Adrenal gland (tissue), 9 donors: ENCODE measurements at regions not wholly inside any gene's neighbourhood (a gene's known extent, or its start where the extent isn't known, plus 50 kb on each side); places are given as distances from the start of the nearest gene placed in this dataset.
A peak's percentile ranks its signal among the peaks of the same experiment; 100 is the strongest.

Experiments
- DNase-seq, 7 donors: peaks; one replicate each; pipeline ENCODE4 v3.0.0-alpha.2; 2019 to 2020
- H3K27ac ChIP-seq, 5 donors: fragments of 200-600 bp; sonication (generic) in 4 of 5; 1 replicate in 3 of 5; 2 replicates in 2 of 5; pipeline versions ENCODE4 v1.5.1 to v1.8.0; 2016 to 2020; ENCODE audit warnings: mild to moderate bottlenecking in 1 of 5
- H3K27me3 ChIP-seq: fragments of 200-600 bp; 2 replicates; pipeline ENCODE4 v1.8.0; 2021
- H3K36me3 ChIP-seq, 2 donors: fragments of 200-600 bp; replicated peaks in 1 of 2; 1 replicate in 1 of 2; 2 replicates in 1 of 2; pipeline versions ENCODE4 v1.5.1 to v1.8.0; 2018 to 2022
- H3K4me1 ChIP-seq, 2 donors: fragments of 200-600 bp; replicated peaks in 1 of 2; 1 replicate in 1 of 2; 2 replicates in 1 of 2; pipeline versions ENCODE4 v1.5.1 to v1.8.0; 2018 to 2021
- H3K4me3 ChIP-seq, 4 donors: fragments of 200-600 bp; sonication (generic) in 3 of 4; one replicate each; pipeline ENCODE4 v1.5.1; 2016 to 2018
- H3K9me3 ChIP-seq, 3 donors: fragments of 200-600 bp; sonication (generic) in 1 of 3; replicated peaks in 1 of 3; 1 replicate in 2 of 3; 2 replicates in 1 of 3; pipeline versions ENCODE4 v1.5.1 to v1.8.0; 2016 to 2021
- POLR2A ChIP-seq, 2 donors: fragments of 450-650 bp; IDR thresholded peaks; one replicate each; pipeline ENCODE4 v1.6.1; 2017; ENCODE audit warnings: antibody characterized with exemption in 2 of 2, mild to moderate bottlenecking in 2 of 2, moderate library complexity in 1 of 2
- WGBS, 4 donors: extraction: QIAGEN DNeasy Blood & Tissue Kit in 2 of 4; methylation state at CpG; one replicate each; pipeline versions ENCODE4 v1.1.5 to v1.1.7; 2013 to 2017; 5-methylcytosine and 5-hydroxymethylcytosine counted together
- intact Hi-C, 2 donors: fragments of 100-400 bp; cut with DNase I; formaldehyde crosslinking; loops; one replicate each; pipeline versions ENCODE4 v1.14.1 to v1.15.0; 2022 to 2023
- TF ChIP-seq, protein P1 (sequence below), 6 experiments: fragments of 450-650 bp in 4 of 6; fragments of 200-600 bp in 2 of 6; sonication (generic) in 1 of 6; IDR thresholded peaks; 1 replicate in 5 of 6; 2 replicates in 1 of 6; pipeline versions ENCODE4 v1.5.1 to v1.8.0; 2016 to 2021; ENCODE audit warnings: antibody characterized with exemption in 6 of 6, mild to moderate bottlenecking in 2 of 6, moderate library complexity in 1 of 6
- donor health status: healthy with polysubstance abuse.
- donor health status: Bipolar disorder and iron deficiency.
- donor health status: DM: yes; HTN: yes; CAD: no.
- donor health status: DM: no; HTN: no; CAD: no.
- donor health status: DM: no; HTN: no; CAD: no.

DNA sequence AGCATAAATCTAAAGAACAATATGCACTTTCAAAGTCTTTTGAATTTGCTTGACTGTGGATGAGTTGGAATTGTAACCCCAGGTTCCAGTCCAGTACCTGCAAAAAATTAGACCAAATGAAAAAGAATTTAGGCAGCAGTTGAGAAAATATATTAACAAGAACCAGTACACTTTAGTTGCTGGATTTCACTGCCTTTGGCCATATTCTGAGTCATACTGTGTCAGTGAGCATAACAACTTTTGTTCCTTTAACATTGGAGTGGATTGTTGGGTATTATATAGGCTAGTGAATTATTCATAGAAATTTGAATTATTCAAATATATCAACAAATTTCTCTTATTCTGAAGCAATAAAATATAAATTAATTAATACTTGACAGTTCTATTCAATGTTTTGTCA is 101.5 kb upstream of the SMAD1 start:
- Histone ChIP-seq H3K4me1 (no peaks in the 10 kb centered on the region), H3K4me3 (no peak overlapping the region), H3K36me3 (no peaks in the 10 kb centered on the region), H3K27me3 (no peaks in the 10 kb centered on the region), H3K27ac (no peak overlapping the region), H3K9me3 (no peaks in the 10 kb centered on the region)
- intact Hi-C loops = no loop called here
- DNase-seq = no peak
- TF ChIP-seq, protein P1, sequence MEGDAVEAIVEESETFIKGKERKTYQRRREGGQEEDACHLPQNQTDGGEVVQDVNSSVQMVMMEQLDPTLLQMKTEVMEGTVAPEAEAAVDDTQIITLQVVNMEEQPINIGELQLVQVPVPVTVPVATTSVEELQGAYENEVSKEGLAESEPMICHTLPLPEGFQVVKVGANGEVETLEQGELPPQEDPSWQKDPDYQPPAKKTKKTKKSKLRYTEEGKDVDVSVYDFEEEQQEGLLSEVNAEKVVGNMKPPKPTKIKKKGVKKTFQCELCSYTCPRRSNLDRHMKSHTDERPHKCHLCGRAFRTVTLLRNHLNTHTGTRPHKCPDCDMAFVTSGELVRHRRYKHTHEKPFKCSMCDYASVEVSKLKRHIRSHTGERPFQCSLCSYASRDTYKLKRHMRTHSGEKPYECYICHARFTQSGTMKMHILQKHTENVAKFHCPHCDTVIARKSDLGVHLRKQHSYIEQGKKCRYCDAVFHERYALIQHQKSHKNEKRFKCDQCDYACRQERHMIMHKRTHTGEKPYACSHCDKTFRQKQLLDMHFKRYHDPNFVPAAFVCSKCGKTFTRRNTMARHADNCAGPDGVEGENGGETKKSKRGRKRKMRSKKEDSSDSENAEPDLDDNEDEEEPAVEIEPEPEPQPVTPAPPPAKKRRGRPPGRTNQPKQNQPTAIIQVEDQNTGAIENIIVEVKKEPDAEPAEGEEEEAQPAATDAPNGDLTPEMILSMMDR (IDR thresholded peaks at IDR 0.05) = no peak
- TF ChIP-seq POLR2A (IDR thresholded peaks at IDR 0.05) = no peak

DNA sequence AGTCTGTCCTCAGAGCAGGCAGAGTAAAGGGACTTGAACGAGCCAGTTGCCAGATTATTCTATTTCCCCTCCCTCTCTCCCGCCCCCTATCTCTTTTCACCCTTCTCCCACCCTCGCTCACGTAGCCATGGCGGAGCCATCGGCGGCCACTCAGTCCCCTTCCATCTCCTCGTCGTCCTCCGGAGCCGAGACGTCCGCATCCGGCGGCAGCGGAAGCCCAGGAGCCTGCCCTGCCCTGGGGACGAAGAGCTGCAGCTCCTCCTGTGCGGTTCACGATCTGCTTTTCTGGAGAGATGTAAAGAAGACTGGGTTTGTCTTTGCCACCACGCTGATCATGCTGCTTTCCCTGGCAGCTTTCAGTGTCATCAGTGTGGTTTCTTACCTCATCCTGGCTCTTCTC is 106.2 kb upstream of the SMAD1 start:
- Histone ChIP-seq H3K27ac (no peak overlapping the region), H3K27me3 (no peaks in the 10 kb centered on the region), H3K9me3 (no peaks in the 10 kb centered on the region), H3K36me3 (no peaks in the 10 kb centered on the region), H3K4me1 (no peaks in the 10 kb centered on the region), H3K4me3 (no peak overlapping the region)
- TF ChIP-seq, protein P1 (IDR thresholded peaks at IDR 0.05) = no peak
- TF ChIP-seq POLR2A (IDR thresholded peaks at IDR 0.05) = no peak
- no peak for DNase-seq
- WGBS, 4 donors = 92 to 95% (median 93%) methylated on average over 18 to 20 of the region's 20 CpGs
- intact Hi-C loops = no loop called here

DNA sequence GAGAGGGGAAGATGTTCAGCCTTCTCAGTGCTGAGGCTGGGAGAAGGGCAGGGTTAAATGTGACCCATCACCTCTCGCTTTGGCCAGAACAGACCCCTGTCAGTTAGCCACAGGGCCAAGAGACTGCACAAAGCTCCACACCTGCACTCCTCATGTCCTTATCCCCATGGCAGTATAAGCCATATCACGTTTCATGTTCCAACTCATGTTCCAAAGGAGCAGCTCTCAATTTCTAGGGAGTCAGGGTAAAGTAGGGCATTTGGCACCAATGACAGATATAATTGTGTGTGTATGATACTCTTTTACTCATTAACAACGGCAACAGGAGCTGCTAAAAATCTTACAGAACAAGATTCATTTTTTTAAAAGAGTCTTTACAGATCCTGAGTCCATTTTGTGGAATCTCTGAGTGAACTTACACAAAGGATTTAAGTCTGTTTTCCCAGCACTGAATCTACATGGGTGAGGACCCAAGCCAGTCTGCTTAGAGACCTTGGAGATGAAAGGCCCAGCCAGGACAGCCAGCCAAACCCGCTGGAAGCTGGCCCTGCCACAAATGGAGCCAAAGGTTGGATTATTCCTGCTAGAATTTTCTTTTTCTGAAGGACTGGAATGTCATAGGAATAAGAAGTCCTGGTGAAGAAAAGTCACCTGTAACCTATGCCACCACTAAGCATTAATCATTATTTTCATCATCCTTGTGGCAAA is 129.1 kb upstream of the SMAD1 start:
- Histone ChIP-seq H3K4me1 (no peaks in the 10 kb centered on the region), H3K27ac (no peak overlapping the region), H3K27me3 (no peaks in the 10 kb centered on the region), H3K4me3 (no peak overlapping the region), H3K36me3 (no peaks in the 10 kb centered on the region), H3K9me3 (no peaks in the 10 kb centered on the region)
- TF ChIP-seq, protein P1 (IDR thresholded peaks at IDR 0.05) = no peak
- no peak for TF ChIP-seq POLR2A (IDR thresholded peaks at IDR 0.05)
- DNase-seq = peak in 4 of 7 donors; percentile 15 to 38 (median 32)
- 51 to 69% (median 62%) methylated on average over 4 of the region's 4 CpGs for WGBS, 4 donors
- intact Hi-C loops = no loop called here

DNA sequence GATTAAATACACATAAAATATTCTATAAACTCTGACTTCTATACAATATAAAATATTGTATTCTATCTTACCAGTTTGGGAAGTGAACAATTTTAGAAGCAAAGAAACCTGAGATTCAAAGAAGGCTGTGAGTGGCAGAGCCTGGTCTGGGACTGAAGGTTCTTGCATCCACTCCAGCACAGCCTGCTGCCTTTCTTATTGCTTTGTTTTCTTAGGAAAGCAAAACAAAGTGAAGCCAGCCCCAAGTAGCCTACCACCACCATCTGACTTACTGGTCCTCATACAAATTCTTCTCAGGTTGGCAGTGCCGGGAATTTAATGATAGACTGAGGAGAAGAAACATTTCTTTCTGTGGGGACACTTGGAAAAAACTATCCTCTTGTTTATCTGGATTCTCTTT is 129.7 kb upstream of the SMAD1 start:
- no peak for TF ChIP-seq POLR2A (IDR thresholded peaks at IDR 0.05)
- TF ChIP-seq, protein P1 (IDR thresholded peaks at IDR 0.05) = no peak
- Histone ChIP-seq H3K9me3 (no peaks in the 10 kb centered on the region), H3K36me3 (no peaks in the 10 kb centered on the region), H3K4me3 (no peak overlapping the region), H3K27me3 (no peaks in the 10 kb centered on the region), H3K4me1 (no peaks in the 10 kb centered on the region), H3K27ac (no peak overlapping the region)
- intact Hi-C loops = no loop called here
- 71 to 94% (median 89%) methylated on average over 1 of the region's 1 CpG for WGBS, 4 donors
- no peak for DNase-seq
